ENCODE measurements at regions not wholly inside any gene's neighbourhood (a gene's known extent, or its start where the extent isn't known, plus 50 kb on each side); places are given as distances from the start of the nearest gene placed in this dataset.
"Not testable (repeated sequence)": the region's sequence is repeated elsewhere in the genome, so short reads cannot be mapped to it uniquely, and the experiment has no call there.

DNA sequence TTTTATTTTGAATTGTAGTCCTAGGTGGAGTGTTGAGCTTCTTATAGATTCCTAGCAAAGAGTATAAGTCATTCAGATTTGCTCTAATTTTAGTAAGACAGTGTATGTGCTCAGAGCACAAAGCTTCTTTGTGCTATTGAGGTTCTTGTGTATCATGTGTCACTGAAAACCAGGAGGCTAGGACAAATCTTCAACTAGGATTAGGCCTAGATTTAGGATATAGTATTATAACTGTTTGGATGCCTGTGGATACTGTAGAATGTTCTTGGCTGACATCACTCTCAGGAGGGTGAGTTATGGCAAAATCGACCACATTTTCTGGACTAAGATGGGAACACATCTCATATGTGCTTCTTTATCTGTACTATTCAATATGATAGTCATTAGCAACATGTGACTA, 86.5 kb downstream of the DHRS2 start:
- Histone ChIP-seq H3K4me3 (ENCODE audit: low read depth in 1 of 2, low read length in 2 of 2) (no peak overlapping the region), H3K4me1 (ENCODE audit: insufficient read depth, low read length) (no peaks in the 10 kb centered on the region), H3K36me3 (ENCODE audit: insufficient read depth, low read length) (no peaks in the 10 kb centered on the region), H3K27me3 (ENCODE audit: control insufficient read depth in 1 of 2, insufficient read depth in 2 of 2, low read length in 2 of 2) (no peaks in the 10 kb centered on the region), H3K27ac (ENCODE audit: low read depth, low read length) (no peak overlapping the region), H3K9ac (ENCODE audit: low read length) (no peak overlapping the region), H3K9me3 (ENCODE audit: low read length) (no peaks in the 10 kb centered on the region)

DNA sequence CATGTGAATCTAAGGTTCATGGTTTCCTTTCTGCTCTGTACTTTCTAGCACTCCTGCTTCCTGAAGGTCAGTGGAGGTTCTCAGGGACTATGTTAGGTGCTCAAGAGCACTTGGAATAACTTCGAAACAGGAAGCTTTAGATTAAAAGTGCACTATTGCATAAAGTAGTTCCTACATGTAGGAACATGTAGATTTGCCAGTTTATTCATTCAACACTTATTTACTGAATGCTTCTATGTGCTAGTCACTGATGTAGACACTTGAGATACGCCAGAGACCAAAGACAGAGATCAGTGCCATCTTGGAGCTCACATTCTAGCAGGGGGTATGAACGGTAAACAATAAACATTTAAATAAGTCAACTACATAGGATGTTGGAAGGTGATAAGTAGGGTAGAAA, 87.7 kb downstream of the DHRS2 start:
- Histone ChIP-seq H3K4me1 (ENCODE audit: insufficient read depth, low read length) (no peaks in the 10 kb centered on the region), H3K9me3 (ENCODE audit: low read length) (no peaks in the 10 kb centered on the region), H3K36me3 (ENCODE audit: insufficient read depth, low read length) (no peaks in the 10 kb centered on the region), H3K27ac (ENCODE audit: low read depth, low read length) (no peak overlapping the region), H3K4me3 (ENCODE audit: low read depth in 1 of 2, low read length in 2 of 2) (no peak overlapping the region), H3K9ac (ENCODE audit: low read length) (no peak overlapping the region), H3K27me3 (ENCODE audit: control insufficient read depth in 1 of 2, insufficient read depth in 2 of 2, low read length in 2 of 2) (no peaks in the 10 kb centered on the region)

DNA sequence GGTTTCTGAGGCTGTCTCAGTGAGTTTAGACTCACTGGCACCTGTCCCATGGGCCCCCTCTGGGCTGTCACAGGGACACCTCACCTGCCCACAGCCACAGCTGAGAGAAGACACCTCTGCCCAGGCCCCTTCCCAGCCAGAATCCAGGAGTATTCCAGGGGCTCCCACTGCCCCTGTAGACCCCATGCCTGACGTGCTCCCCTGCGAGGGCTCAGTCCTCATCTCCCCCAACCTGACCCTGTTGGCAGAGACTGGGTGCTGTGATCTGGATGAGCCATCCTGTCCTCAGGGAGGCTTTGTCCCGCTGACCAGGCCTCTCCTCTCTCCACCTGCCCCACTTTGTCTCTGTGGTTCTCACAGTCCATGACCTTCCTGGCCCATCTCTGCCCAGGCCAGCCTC, 89.4 kb downstream of the DHRS2 start:
- no peak overlapping the region for H3K9ac ChIP-seq (ENCODE audit: low read length)
- no peaks in the 10 kb centered on the region for H3K4me1 ChIP-seq (ENCODE audit: insufficient read depth, low read length)
- no peak overlapping the region for H3K4me3 ChIP-seq (ENCODE audit: low read depth in 1 of 2, low read length in 2 of 2)
- no peaks in the 10 kb centered on the region for H3K27me3 ChIP-seq (ENCODE audit: control insufficient read depth in 1 of 2, insufficient read depth in 2 of 2, low read length in 2 of 2)
- no peaks in the 10 kb centered on the region for H3K36me3 ChIP-seq (ENCODE audit: insufficient read depth, low read length)
- H3K27ac ChIP-seq (ENCODE audit: low read depth, low read length), result no peak overlapping the region
- H3K9me3 ChIP-seq (ENCODE audit: low read length), result no peaks in the 10 kb centered on the region

DNA sequence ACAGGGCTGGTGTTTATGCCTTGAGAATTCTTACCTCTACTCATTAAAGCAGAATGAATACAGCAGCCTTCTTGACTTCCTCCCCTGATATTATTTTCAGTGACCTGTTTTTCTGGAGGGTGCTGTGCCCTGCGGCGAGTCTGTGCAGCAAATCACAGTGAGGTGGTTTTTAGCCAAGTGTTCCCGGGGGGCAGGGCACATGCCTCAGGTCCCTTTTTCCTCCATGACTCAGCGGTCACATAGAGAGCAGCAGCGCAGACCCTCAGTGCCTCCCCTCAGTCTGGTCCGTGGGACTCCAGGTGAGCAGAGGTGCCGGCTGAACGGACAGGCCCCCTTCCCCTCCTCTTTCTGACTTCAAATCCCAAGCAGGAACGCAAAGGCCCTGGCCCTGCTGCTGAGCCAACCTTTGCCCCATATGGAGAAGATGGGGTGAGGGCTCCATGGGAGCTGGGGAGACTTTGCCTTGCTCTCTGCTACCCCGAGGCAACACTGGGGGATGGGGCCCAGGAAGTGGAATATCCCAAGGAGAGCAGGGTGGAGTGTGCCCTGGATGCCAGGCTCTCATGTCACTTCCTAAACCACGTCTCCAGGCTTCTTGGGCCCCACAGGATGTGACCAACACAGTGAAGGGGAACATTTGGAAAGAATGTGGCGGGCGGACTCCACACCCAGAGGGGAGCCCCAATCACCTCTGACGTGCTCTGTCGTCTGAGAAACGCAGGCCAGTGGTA, 90.0 kb downstream of the DHRS2 start:
- Histone ChIP-seq H3K36me3 (ENCODE audit: insufficient read depth, low read length) (no peaks in the 10 kb centered on the region), H3K4me1 (ENCODE audit: insufficient read depth, low read length) (no peaks in the 10 kb centered on the region), H3K27me3 (ENCODE audit: control insufficient read depth in 1 of 2, insufficient read depth in 2 of 2, low read length in 2 of 2) (no peaks in the 10 kb centered on the region), H3K9me3 (ENCODE audit: low read length) (no peaks in the 10 kb centered on the region), H3K9ac (ENCODE audit: low read length) (no peak overlapping the region), H3K4me3 (ENCODE audit: low read depth in 1 of 2, low read length in 2 of 2) (no peak overlapping the region), H3K27ac (ENCODE audit: low read depth, low read length) (no peak overlapping the region)

DNA sequence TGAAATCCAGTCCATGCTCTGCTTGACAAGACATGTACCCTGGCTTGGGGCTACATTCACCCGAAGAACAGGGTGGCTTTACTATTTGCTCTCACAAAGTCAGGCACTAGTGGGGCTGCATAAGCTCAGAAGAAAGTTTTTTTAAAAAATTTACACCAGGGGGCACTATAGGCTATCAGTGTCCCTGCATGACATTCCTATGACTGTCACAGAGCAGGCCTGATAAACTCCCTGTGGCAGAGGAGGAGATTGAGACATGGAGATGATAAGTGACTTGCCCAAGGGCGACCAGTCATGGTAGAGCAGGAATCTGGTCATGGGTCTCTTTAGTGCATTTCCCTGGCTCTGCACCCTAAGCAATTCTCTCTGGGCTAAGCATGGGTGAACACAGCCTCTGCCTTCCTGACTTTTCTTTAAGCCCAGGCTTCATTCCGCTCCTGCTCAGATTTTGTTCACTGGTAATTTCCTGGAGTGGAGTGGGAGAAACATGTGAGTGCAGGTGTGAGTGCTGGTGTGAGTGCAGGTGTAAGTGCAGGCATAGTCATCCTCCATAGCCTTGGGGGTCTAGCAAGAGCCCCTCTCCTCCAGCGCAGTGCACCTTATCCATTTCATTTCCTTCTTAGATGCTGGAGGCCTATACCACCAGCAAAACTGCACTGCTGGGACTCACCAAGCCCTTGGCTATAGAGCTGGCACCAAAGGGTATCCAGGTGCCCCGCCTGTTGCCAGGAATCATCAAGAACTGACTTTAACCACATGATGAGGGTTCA, 91.6 kb downstream of the DHRS2 start:
- Histone ChIP-seq H3K9ac (ENCODE audit: low read length) (no peak overlapping the region), H3K27me3 (ENCODE audit: control insufficient read depth in 1 of 2, insufficient read depth in 2 of 2, low read length in 2 of 2) (no peaks in the 10 kb centered on the region), H3K4me1 (ENCODE audit: insufficient read depth, low read length) (no peaks in the 10 kb centered on the region)

DNA sequence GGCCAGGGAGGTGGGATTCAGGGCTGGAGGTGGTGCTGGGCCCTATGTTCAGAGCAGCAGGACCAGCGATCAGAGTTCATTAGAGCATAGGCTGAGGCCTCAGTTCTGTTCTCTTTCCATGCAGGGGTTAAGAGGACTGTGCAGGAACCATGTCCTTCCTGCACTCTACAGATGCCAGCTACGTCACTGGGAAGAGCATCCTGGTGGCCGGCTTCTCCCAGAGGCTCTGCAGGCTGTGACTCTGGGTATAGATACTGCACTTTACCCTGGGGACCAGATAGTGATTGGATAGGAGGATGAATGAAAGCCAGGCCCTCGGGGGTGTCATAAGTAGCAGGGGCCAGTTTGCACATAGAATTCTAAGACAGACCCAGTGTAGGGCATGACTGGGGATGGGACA, 92.6 kb downstream of the DHRS2 start:
- Histone ChIP-seq H3K36me3 (ENCODE audit: insufficient read depth, low read length) (no peaks in the 10 kb centered on the region), H3K4me1 (ENCODE audit: insufficient read depth, low read length) (no peaks in the 10 kb centered on the region), H3K9ac (ENCODE audit: low read length) (no peak overlapping the region), H3K9me3 (ENCODE audit: low read length) (no peaks in the 10 kb centered on the region), H3K27ac (ENCODE audit: low read depth, low read length) (no peak overlapping the region), H3K4me3 (ENCODE audit: low read depth in 1 of 2, low read length in 2 of 2) (no peak overlapping the region), H3K27me3 (ENCODE audit: control insufficient read depth in 1 of 2, insufficient read depth in 2 of 2, low read length in 2 of 2) (no peaks in the 10 kb centered on the region)

More for the DNA sequence above, 91.6 kb downstream of the DHRS2 start:
- no peak overlapping the region for H3K4me3 ChIP-seq (ENCODE audit: low read depth in 1 of 2, low read length in 2 of 2)
- no peaks in the 10 kb centered on the region for H3K9me3 ChIP-seq (ENCODE audit: low read length)
- no peak overlapping the region for H3K27ac ChIP-seq (ENCODE audit: low read depth, low read length)
- H3K36me3 ChIP-seq (ENCODE audit: insufficient read depth, low read length), result no peaks in the 10 kb centered on the region

DNA sequence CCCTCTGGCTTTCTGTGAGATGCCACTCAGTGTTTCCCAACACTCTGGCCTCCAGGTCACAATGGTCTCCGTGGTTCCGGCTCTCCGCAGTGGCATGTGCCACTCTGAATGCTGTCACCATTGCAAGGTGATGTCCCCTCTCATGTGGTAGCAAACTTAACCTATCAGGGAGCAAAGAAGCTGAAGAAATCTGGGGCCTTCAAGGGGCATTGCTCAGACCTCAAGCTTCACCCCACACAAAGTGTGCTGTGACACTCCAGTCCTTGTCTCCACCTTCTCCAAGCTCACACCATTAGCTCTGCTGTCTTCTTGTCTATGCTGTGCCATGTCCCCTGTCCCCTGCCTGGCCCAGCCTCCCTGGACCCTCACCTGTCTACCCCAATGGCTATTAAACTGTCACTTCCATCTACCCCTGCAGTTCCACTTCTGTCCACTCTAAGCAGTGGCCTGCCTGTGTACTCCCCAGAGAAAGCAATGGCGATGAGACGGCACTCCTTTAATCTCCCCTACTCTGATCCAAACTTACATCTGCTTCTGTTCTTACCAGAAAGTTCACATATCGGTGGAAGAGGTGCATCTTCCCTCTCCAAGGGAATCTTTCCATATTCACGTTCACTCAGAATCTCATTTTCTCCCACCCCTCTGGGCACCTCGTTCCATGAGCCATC, 93.7 kb downstream of the DHRS2 start:
- Histone ChIP-seq H3K9ac (ENCODE audit: low read length) (no peak overlapping the region), H3K4me1 (ENCODE audit: insufficient read depth, low read length) (no peaks in the 10 kb centered on the region), H3K27ac (ENCODE audit: low read depth, low read length) (no peak overlapping the region), H3K36me3 (ENCODE audit: insufficient read depth, low read length) (no peaks in the 10 kb centered on the region), H3K9me3 (ENCODE audit: low read length) (no peaks in the 10 kb centered on the region), H3K4me3 (ENCODE audit: low read depth in 1 of 2, low read length in 2 of 2) (no peak overlapping the region), H3K27me3 (ENCODE audit: control insufficient read depth in 1 of 2, insufficient read depth in 2 of 2, low read length in 2 of 2) (no peaks in the 10 kb centered on the region)

DNA sequence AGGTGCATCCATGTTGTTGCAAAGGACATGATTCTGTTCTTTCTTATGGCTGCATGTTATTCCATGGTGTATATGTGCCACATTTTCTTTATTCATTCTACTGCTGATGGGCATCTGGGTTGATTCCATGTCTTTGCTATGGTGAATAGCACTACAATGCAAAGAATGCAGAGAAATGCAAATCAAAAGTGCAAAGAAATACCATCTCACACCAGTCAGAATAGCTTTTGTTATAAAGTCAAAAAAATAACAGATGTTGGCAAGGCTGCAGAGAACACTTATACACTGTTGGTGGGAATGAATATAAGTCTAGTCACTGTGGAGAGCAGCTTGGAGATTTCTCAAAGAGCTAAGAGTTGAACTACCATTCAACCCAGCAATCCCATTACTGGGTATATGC, 99.2 kb downstream of the DHRS2 start:
- Histone ChIP-seq H3K27me3 (ENCODE audit: control insufficient read depth in 1 of 2, insufficient read depth in 2 of 2, low read length in 2 of 2) (no peaks in the 10 kb centered on the region), H3K27ac (ENCODE audit: low read depth, low read length) (no peak overlapping the region), H3K4me1 (ENCODE audit: insufficient read depth, low read length) (no peaks in the 10 kb centered on the region), H3K4me3 (ENCODE audit: low read depth in 1 of 2, low read length in 2 of 2) (no peak overlapping the region), H3K36me3 (ENCODE audit: insufficient read depth, low read length) (no peaks in the 10 kb centered on the region), H3K9me3 (ENCODE audit: low read length) (no peaks in the 10 kb centered on the region), H3K9ac (ENCODE audit: low read length) (no peak overlapping the region)

DNA sequence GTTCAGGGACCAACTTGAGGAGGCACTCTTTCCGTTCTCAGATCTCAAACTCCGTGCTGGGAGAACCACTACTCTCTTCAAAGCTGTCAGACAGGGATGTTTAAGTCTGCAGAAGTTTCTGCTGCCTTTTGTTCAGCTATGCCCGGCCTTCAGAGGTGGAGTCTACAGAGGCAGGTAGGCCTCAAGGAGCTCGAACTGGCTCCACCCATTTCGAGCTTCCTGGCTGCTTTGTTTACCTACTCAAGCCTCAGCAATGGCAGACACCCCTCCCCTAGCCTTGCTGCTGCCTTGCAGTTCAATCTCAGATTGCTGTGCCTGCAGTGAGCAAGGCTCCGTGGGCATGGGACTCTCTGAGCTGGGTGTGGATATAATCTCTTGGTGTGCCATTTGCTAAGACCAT, 108.2 kb downstream of the DHRS2 start:
- H3K9ac ChIP-seq (ENCODE audit: low read length); H3K4me1 ChIP-seq (ENCODE audit: insufficient read depth, low read length); H3K9me3 ChIP-seq (ENCODE audit: low read length): not testable (repeated sequence)

DNA sequence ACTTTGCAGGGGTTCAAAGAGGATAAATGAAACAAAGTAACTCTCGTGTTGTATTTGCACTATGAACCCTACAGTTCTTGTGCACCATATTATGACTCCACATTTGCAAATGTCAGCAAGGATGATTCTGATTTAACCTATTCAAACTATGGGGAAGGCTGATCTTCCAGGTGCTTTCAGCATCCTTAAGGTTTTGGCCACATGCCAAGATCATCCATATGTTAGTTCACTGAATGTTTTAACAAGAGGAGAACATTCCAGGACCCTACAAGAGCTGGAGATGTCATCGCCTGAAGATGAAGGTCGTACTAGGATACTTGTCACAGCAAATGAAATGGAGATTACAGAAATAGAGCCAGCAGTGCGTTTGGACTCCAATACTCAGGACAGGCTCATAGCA, 114.2 kb downstream of the DHRS2 start:
- H3K27ac ChIP-seq (ENCODE audit: low read depth, low read length), result no peak overlapping the region
- H3K4me1 ChIP-seq (ENCODE audit: insufficient read depth, low read length), result no peaks in the 10 kb centered on the region
- H3K36me3 ChIP-seq (ENCODE audit: insufficient read depth, low read length), result no peaks in the 10 kb centered on the region
- no peaks in the 10 kb centered on the region for H3K9me3 ChIP-seq (ENCODE audit: low read length)
- no peak overlapping the region for H3K4me3 ChIP-seq (ENCODE audit: low read depth in 1 of 2, low read length in 2 of 2)
- H3K9ac ChIP-seq (ENCODE audit: low read length), result no peak overlapping the region
- no peaks in the 10 kb centered on the region for H3K27me3 ChIP-seq (ENCODE audit: control insufficient read depth in 1 of 2, insufficient read depth in 2 of 2, low read length in 2 of 2)

More for the DNA sequence above, 108.2 kb downstream of the DHRS2 start:
- not testable (repeated sequence) for H3K27me3 ChIP-seq (ENCODE audit: control insufficient read depth in 1 of 2, insufficient read depth in 2 of 2, low read length in 2 of 2); H3K36me3 ChIP-seq (ENCODE audit: insufficient read depth, low read length); H3K4me3 ChIP-seq (ENCODE audit: low read depth in 1 of 2, low read length in 2 of 2); H3K27ac ChIP-seq (ENCODE audit: low read depth, low read length)

DNA sequence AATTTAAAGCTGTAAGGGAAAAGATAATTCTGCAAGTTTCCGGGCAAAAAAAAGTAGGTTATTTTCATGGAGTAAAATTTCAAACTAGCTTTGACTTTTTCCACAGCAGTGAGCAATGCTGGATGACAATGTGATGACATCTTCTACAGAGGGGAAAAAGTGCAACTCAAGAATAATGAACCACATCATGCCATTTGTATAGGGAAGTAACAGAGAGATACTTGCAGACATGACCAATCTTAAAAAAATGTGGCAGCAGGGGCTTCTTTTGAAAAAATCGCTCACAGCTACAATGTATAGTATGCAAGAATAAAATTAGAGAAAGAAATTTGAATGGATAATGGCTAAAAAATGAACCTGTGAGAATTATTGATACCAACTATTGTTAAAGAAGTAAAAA, 115.5 kb downstream of the DHRS2 start:
- Histone ChIP-seq H3K9me3 (ENCODE audit: low read length) (no peaks in the 10 kb centered on the region), H3K27ac (ENCODE audit: low read depth, low read length) (no peak overlapping the region), H3K4me3 (ENCODE audit: low read depth in 1 of 2, low read length in 2 of 2) (no peak overlapping the region), H3K36me3 (ENCODE audit: insufficient read depth, low read length) (no peaks in the 10 kb centered on the region), H3K4me1 (ENCODE audit: insufficient read depth, low read length) (no peaks in the 10 kb centered on the region), H3K9ac (ENCODE audit: low read length) (no peak overlapping the region), H3K27me3 (ENCODE audit: control insufficient read depth in 1 of 2, insufficient read depth in 2 of 2, low read length in 2 of 2) (no peaks in the 10 kb centered on the region)

All from muscle layer of colon (tissue), 2 donors.